GM19239 (cell line): ENCODE measurements at regions not wholly inside any gene's neighbourhood (a gene's known extent, or its start where the extent isn't known, plus 50 kb on each side); places are given as distances from the start of the nearest gene placed in this dataset.
"Not testable (repeated sequence)": the region's sequence is repeated elsewhere in the genome, so short reads cannot be mapped to it uniquely, and the experiment has no call there.

Source experiments
- DNase-seq: peaks from one replicate; pipeline ENCODE4 v3.0.0; 2011; ENCODE audit warnings: low spot score; ENCODE audit not compliant: insufficient read length
- FAIRE-seq: peaks from 2 replicates; lab custom pipeline; 2011; peaks lifted over from hg19 to GRCh38; lab: Jason Lieb, UNC

DNA sequence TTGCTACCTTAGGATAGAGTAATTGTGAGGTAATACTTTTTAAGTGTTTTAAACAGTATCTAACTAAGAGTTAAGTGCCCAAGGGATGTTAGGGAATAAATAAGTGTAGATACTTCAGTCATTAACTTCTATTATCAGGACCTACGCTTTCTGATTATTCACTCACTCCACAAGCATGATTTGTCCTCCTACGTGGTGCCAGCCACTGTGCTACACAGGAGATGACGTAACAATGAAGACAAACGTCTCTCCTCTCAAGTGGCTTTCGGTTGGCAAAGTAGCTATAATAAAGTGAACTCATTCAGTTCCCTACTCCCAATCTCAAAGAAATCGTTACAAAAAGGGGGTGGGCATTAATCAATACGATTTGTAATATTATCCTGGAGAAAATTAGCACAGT, 100.9 kb upstream of the SETBP1 start:
- DNase-seq, result no peak

DNA sequence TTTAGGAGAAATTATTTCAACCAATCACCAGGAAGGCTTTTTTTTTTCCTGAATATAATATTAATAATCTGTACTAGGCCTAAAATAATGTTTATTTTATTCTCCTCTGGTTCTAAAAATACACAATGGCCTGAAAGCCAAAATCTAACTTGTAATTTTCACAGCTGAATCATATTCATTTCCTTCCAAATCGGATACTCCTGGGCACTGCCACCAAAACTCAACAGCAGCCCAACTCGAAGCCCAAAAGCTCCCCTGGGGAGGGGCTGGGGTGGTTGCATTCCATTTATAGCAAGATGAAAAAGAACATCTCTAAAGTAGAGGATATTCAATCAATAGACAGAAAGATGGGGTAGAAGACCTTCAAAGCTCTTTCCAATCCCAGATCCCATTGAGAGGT, 100.5 kb upstream of the SETBP1 start:
- FAIRE-seq (no peak), DNase-seq (no peak)

More for the DNA sequence above, 100.9 kb upstream of the SETBP1 start:
- FAIRE-seq, result no peak

DNA sequence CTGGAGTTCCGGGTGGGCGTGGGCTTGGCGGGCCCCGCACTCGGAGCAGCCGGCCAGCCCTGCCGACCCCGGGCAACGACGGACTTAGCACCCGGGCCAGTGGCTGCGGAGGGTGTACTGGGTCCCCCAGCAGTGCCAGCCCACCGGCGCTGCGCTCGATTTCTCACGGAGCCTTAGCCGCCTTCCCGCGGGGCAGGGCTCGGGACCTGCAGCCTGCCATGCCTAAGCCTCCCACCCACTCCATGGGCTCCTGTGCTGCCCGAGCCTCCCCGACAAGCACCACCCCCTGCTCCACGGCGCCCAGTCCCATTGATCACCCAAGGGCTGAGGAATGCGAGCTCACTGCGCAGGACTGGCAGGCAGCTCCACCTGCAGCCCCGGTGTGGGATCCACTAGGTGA, 99.9 kb upstream of the SETBP1 start:
- DNase-seq, FAIRE-seq: not testable (repeated sequence)

DNA sequence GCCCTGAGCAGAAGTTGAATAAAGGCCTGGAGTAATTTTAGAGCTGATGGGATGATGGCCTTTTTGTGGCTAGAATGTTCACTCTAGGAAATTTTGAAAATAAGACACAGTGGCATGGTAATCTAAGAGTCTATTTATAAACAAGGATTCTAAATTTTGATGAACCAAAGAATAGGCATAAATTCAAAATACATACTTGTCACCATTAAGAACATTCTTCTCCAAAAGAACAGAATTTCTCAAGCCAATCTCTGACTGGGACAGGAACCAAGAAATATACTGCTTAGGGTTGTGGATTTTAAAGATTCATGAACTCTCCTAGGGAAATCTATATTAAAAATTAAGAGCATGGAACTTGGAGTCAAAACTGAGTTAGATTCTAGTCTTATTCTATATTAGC, 98.2 kb upstream of the SETBP1 start:
- DNase-seq (no peak), FAIRE-seq (no peak)

DNA sequence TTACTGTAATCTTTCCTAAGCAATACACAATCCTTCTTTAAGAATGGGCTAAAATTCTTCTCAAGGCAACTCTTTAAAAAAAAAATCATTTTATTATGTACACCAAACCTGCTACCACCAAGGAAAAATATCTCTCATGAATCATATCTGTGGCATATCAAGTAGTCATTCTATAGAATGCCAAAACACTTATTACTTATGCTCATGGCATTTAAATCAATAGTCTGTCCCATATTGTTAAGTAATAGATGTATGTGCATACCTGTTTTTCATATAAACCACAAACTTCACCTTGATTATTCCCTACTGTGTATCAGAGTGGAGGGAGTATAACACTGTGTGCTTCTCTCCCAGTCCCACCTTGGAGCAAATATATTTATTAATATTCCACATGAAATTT, 95.8 kb upstream of the SETBP1 start:
- FAIRE-seq (no peak), DNase-seq (no peak)

DNA sequence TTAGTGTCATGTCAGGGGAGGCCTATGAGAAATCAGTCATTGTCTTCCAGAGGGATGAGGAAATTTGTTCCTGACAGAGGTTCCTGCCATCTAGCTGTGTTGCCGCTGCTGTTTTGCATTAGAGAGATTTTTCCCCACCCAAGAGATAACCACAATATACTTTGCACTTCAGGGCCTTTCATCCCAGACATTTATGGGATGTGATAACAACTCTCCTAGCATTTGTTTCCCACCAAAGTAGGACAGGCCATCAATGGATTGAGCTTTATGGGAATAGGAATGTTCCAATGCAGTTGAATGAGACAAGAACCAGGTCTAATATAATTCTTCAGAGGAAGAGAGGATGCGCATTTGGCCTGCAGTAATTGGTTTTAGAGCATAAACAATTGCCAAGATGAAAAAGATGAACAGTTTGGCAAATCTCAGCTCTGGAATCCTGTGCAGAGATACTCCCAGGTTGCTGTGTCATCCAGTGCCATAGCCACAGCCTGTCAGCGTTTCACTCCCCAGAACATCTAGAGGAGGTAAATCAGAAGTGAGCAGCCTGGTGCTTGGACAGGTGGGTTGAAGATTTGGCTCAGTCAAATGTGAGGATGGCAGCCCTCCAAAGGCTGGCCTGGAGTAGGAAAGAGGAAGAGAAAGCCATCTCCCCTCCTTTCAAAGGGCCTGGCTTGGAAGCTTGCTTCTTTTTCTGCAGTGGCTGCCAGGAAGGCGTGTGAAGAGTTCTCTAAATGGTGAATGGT, 93.7 kb upstream of the SETBP1 start:
- DNase-seq (no peak), FAIRE-seq (no peak)

DNA sequence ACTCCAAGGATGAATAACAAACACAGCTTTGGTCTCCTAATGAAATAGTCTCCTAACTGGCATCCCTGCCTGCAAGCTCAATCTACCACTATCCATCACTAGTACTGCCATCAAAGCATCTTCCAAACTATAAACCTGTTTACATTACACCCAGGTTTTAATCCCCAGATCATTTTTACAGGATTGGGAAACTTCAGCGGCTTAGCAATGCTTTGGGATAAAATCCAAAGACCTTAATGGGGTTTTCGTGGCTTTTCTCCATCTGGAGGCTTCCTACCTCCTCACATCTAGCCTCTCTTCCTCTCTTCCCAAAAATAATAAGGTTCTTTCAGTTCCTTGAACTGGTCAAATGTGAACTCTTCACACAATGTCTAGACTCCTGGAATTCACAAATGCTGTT, 92.2 kb upstream of the SETBP1 start:
- DNase-seq, result no peak
- FAIRE-seq, result no peak

DNA sequence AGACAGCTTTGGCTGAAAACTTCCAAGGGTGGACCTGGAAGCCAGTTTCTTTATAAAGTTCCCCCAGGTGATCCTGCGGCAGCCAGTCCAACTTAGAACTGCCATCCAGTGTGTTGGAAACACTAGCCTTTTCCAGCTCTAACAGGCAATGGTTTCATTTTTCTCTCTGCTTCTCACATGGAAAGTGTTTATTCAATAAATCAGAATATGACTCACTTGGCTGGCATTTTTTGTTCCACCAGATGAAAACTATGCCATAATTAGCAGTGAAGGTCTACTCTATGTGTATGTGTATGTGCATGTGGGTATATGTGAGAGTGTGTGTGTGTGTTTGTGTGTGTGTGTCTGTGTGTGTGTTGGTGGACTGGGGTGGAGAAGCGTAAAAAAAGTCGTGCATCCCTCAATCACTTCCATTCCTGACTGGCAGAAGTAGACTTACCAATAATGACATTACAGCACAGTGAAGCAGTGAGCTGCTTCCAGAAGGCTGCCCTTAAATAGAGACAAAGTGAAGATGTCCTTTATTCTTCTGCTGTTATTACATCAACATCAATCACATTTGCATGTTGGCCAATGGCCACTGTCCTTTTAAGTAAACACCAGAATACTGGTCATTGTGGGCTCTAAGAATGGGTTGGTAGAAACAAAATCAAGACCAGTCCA, 90.9 kb upstream of the SETBP1 start:
- FAIRE-seq (no peak), DNase-seq (no peak)

DNA sequence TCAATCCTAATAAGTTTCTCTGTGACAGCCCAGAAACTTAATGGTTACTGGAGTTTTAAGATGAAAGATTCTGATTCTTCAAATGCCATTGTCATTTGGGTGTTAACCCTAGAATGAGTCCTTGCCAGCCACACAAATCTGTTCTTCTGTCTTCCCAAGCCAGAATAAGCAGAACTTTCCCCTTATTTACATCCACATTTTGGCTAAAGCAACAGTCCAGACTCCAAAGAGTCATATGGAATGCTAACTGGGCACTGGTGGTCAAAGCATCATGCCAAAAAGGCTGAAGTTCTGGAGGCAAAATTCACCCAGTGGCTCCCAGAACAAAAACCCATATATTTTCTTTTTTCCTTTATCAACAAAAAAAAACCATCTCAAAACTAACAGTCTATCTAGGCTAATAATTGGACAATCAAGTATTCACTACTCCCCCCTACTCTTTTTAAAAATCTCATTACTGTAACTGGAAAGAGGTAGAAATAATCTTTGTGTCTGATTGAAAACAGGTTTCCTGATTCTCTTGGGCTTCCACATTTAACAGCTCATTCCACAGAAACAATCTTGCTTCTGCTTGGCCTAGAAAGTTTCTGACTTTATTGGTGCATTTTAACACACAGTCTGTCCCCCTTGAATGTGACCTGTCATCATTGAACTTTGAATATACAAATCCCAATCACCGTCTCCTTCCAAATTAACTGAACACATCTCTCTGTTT, 89.6 kb upstream of the SETBP1 start:
- DNase-seq (no peak), FAIRE-seq (no peak)

DNA sequence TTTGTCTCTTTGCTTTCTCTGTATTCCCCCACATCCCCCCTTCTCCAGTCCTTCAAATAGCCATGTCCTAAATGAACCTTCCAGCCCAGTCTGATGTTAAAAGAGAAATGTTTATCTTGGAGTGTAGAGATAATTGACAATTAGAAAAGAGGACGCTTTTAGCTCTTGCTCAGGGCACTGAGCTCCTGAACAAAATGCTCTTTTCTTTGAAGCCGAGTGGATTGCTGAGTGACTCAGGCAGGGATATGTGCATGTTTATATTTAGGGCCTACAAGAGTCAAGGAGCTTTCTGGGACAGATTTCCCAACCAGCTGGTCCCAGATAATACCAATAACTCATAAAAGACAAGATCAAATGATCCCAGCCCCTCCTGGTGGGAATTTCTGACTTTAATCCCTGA, 88.0 kb upstream of the SETBP1 start:
- no peak for DNase-seq
- FAIRE-seq, result no peak

DNA sequence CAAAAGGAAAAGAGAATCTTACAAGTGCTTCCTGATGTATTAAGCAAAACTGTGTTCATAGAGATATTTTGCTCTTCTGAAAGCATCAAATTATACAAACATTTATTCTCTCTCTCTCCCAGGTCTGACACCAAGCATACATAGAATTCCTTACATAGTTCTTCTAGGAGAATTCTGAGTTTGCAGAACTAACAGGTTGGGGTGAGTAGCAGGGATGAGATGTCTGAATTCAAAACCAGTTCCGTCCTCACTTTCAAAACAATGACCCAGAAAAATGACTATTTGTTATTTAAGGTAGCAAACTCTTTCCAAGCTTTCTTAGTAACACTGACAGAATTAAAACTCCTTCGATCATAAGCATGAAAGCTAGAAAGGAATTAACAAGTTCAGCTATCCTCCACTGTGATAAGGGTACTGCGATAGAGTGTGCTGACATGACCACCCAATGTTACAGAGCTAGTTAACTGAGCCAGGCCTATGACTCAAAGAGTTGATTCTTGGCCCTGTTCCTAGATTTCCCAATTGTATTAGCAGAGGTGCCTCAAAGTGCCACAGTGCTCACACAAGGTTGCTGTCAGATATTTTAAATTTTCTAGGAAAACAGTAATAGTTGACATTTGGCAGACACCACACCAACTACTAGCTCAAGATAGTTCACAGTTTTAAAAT, 85.8 kb upstream of the SETBP1 start:
- DNase-seq (no peak), FAIRE-seq (no peak)

DNA sequence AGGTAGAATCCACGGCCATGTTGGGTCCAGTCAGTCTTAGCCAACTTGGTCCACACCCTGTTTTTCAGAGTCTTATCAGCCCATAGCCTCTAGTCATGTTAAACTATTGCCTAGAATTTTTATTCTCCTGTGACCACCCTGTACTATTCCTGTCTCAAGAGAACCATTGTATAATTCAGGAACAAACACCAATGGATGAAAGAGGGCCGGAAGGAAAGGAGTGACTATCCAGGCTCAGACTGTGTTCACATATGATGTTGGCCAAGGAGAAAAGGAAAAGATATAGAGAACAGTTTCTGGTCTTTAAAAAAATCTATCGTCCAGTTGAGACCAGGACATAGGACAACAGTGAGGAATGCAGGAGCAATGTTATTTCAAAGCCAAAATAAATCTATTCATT, 82.9 kb upstream of the SETBP1 start:
- DNase-seq (no peak), FAIRE-seq (no peak)

DNA sequence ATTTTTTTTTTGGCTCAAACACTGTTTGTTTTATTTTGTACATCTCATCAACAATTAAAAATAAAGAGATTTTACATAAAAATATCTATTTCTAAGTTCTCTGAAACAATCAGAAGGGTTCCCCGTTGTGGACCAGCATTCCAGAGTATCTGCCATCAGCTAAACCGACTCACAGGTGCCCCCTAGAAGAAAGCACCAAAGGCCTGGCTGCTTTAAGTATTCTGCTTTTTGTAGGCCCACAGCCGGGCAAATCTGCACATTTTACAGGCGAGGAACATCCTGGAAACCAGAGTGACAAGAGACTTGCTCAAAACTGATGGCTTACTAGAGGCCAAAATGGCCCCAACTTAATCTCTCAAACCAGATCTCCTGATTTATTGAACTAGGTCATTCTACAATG, 82.2 kb upstream of the SETBP1 start:
- DNase-seq (no peak), FAIRE-seq (no peak)

DNA sequence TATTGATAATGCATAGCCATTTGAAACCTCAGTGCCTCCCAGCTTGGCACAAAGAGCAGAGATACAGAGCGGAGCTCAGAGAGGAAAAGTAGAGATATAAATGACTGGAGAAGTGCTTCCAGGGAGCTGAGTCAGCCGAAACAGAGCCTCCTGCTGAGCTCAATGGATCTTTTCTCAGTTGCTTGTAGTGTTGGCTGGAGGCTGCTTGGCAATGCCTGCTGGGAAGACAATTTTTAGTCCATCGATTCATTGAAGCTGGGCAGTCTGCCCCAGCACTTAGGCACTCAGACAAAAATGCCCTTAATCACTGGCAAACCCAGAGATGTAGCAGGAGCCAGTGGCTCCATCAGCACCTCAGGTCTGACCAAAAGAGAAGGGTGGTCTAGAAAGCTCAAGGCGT, 81.3 kb upstream of the SETBP1 start:
- DNase-seq (no peak), FAIRE-seq (no peak)

DNA sequence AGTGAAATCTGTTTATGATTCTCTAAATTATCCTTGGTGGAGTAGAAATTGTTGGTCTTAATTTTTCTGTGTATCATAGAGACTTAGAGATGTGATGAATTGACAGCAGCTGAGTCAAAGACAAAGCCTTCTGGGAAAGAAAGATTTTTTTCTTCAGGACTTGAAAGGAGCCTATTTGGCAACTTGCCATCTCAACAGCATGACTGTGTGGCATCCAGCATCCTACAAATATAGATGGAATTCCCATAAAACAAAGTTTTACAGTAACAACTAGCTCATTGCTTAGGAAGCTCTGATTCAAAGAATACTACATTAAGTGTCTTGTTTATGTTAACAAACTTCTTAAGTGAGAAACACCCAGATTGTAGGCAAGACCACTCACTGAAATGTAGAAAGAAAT, 79.2 kb upstream of the SETBP1 start:
- FAIRE-seq (no peak), DNase-seq (no peak)

DNA sequence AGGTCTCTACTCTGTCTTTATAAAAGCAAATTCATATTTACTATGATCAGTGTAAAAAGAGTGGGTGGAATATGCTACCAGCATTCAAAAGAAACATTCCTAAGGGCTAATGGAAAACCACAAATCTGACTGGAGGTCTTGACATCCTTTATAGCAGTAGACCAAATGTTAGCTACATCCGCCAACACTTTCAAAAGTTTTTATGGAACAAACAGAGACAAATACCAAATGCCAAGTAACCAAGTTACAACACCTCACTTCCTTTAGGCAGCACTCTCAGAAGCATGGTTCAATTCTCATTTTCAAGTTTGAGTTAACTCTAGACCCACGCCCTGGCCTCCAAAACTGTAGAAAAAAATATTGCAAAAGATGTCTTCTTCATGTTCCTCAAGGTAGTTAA, 78.3 kb upstream of the SETBP1 start:
- FAIRE-seq (no peak), DNase-seq (no peak)

DNA sequence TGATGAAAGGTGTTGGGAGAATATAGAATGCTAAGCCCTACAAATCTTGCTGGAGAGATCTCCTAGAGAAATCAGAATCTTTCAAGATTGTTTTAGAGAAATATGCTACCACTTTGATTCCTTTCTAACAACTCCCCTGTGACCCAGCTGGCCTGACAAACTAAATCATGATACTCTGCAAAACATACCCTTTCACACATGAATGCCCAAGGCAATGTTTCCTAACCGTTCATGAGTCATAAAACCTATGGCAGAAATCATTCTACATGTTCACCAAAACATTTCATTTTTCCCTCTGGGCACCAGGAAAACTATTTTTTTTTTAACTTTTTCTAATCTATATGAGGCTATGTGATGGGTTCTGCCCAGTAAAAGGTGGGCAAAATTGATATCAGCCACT, 77.8 kb upstream of the SETBP1 start:
- DNase-seq, result no peak
- no peak for FAIRE-seq

DNA sequence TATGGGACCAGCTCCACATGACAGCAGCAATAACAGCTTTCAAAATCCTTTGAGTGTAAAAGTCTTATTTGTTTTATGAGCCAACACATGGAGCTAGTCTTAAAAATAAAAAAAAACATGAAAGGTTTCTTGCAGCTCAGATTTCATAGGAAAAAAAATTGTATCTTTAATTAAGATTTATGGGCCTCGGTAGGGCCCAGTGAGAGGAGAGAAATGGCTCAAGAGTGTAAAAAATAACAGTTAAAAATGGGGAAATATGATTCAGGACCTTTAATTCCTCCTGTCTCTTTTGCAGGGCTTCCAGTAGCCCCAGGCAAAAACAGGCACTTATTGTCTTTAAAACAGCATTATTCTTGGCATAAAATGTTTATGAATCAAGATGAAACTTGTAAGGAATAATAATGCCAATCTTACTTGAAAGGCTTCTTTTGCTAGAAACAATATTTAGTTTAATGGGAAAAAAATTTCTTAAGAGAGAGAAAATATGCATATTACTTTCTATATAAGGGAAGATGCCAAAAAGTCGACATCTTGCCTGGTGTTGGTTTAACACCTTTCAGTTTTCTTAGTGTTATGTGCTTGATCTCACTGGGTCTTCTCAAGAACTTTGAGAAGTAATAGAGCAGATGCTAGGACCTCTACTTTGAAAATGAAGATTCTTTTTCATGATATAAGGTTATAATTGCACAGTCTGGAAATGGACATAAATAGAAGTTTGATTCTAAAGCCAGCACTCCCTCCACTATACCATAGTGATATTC, 71.3 kb upstream of the SETBP1 start:
- FAIRE-seq (no peak), DNase-seq (no peak)

DNA sequence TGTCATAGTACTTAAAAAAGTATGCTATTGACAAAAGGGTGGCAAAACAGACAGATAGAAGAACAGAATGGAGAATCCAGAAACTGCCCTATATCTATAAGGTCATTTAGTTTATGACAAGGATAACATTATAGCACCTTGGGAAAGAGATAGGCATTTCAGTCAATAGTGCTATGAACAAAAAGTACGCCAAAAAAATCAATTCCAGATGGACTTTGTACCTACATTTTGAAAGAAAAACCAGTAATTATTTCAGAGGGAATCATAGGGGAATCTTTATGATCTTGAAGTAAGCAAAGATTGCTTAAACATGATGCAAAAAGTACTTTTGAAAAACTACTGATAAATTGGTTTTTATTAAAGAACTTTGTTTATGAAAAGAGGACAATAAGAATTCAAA, 59.9 kb upstream of the SETBP1 start:
- DNase-seq (no peak), FAIRE-seq (no peak)

DNA sequence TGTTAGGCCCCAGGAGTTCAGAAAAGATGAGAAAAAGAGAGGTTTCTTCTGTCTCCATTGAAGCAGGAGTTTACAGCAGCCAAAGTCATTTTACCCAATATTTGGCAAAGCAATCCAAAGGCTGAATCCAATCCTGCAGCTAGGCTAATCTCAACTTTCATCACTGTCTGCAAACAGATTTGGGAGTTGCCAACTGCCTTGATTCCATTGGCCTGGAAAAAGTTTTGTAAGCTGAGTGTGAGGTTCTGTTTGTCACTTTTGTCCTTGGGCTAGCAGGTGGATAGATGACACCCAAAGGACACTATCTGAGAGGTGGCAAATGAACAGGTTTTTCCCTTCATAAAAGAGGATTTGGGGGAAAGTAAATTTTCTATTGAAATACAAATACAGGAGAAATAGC, 56.6 kb upstream of the SETBP1 start:
- FAIRE-seq, result no peak
- DNase-seq, result no peak
